ENCODE measurements at regions not wholly inside any gene's neighbourhood (a gene's known extent, or its start where the extent isn't known, plus 50 kb on each side); places are given as distances from the start of the nearest gene placed in this dataset.
"Not testable (repeated sequence)": the region's sequence is repeated elsewhere in the genome, so short reads cannot be mapped to it uniquely, and the experiment has no call there.

DNA sequence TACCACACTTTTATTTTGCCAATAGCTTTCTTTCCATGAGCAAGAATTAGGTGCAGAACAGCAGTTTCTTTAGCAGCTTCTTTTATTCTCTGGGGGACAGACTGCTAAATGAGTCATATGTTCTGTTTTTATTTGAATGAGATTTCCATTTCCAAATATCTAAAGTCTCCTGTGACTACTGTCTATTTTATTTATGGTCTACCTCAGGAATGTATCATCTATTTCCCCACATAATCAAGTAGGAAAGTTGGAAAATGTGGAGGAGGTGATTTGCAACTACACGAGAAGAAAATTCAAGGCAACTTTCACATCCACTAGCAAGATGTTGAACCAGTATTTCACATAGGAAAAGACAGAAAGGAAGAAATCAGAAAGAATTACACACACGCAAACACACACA lies 139.9 kb upstream of the MEX3C start:
- no peak for DNase-seq

DNA sequence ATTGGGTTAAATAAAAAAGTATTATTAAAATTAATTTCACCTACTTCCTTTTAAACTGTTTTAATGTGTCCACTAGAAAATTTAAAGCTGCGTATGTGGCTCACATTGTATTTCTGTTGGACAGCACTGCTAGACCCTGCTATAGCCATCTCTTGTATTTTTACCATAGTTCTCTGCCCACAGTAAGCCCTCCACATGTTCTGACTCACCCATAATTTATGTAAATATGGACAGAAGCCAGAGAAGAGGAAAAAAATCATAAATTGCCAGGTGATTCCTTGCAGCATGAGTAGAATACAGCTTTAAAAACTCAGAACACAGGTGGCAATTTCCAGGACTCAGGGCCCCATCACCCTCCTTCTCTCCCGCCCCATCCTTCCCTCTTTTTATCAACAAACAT lies 142.4 kb upstream of the MEX3C start:
- no peak for DNase-seq

DNA sequence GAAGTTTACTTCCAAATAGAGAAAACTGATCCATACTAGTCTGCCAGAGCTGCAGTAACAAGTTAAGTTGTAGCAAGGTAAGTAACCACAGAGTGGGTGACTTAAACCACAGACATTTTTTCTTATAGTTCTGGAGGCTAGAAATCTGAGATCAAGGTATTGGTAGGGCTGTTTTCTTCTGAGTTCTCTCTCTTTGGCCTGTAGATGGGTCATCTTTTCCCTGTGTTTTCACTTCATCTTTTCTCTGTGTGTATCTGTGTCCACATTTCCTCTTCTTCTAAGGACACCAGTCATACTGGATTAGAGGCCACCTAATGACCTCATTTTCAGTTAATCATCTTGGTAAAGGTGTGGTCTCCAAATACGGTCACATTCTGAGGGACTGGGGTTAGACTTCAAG lies 142.9 kb upstream of the MEX3C start:
- no peak for DNase-seq

DNA sequence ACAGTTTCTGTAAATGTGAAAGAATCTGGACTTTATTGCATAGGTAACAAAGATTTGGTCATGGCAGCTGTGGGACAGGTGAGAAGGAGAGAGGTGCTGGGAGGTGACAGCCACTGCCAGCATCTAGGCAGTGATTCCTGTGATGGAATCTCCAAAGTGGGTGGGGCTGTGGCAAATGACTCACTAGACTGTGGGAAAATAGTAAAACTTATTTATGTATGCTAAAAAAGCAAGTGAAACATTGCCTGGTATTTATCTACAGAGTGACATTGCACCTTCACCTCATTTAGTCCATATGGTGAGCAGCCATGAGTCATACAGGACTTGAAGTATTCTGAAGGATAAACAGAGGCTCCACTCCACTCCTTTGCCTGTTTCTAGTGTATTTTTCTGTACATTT lies 145.3 kb upstream of the MEX3C start:
- DNase-seq: no peak

DNA sequence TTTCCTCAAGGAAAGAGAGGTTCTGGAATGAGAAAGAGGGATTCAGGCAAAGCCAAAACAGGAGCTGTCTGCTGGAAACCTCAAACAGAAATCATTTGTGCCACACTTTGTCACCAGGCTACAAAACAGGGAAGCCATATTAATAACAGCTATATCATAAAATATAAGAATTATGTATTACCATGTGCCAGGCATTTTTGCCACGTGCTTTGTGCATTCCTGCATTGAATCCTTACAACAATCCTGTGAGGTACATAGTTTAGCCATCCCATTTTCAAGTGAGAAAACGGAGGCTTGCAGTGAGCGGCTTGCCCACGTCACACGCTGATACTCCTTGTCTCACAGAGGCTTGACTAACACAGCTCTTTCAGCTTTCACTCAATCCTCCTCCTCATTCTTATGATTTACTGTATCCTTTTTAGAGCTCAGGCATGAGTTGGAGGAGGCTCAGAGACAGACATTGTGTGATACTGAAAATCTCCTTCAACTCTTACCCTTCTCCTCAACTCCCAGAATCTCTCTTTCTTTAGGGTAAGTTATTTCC lies 148.4 kb upstream of the MEX3C start:
- DNase-seq: no peak

DNA sequence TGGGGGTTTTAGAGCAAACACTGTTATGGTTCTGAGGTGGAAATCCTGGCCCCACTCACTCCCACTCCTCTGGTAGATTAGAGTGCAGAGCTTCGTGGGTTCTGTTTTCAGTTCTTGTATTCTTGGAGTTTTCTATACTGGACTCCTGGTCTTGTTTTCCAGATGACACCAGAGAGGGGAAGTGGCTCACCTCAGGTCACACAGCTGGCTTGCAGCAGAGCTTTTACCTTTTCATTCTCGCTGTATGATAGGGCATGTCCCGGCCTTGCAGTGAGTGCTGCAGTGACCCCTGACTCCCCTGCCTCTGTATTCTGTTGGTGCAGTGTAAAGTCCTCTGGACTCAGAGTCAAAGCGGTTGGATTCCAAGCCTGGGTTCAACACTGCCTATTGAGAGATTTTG lies 148.9 kb upstream of the MEX3C start:
- no peak for DNase-seq

DNA sequence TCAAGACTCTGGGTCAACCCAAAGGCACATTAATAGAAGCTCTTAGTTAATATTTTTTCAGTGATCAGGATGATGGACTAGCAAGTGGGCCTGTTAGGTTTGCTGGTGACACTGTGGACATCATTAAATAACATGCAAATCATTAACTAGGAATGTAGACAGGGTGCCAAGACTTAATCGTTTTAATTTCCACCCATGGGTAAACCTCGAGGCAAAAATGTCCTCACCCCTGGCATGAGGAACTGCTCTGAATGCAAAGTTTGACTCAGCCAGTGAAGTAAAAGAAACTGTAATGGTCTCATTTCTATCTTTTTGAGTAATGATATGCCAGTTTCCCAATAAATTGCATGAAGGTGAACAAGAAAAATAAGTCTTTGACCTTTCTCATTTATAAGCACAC lies 152.6 kb upstream of the MEX3C start:
- DNase-seq: no peak

DNA sequence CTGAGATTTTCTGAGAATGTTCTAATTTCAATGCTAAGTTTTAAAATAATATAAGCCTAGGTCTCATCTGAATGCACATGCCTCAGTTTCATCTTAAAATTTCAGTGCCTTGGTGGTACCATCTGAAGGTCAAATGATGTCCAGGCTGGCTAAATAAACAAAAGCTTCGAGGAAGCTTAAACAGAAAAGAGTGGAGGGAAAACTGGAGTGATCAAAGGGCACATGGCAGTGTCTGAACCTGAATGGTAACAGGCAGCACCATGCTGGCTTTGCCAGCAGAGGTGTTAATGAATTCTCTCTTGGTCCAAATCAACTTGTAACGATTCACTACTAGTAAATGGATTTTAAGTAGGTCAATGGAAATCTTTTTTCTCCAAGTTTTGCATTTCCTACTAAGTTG lies 158.4 kb upstream of the MEX3C start:
- DNase-seq: no peak

DNA sequence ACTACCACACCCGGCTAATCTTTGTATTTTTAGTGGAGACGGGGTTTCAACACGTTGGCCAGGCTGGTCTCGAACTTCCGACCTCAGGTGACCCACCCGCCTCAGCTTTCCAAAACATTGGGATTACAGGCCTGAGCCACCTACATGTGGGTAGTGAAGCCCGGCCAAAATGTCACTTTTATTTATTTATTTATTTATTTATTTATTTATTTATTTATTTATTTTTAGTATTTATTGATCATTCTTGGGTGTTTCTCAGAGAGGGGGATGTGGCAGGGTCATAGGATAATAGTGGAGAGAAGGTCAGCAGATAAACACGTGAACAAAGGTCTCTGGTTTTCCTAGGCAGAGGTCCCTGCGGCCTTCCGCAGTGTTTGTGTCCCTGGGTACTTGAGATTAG lies 162.8 kb upstream of the MEX3C start:
- DNase-seq: not testable (repeated sequence)

DNA sequence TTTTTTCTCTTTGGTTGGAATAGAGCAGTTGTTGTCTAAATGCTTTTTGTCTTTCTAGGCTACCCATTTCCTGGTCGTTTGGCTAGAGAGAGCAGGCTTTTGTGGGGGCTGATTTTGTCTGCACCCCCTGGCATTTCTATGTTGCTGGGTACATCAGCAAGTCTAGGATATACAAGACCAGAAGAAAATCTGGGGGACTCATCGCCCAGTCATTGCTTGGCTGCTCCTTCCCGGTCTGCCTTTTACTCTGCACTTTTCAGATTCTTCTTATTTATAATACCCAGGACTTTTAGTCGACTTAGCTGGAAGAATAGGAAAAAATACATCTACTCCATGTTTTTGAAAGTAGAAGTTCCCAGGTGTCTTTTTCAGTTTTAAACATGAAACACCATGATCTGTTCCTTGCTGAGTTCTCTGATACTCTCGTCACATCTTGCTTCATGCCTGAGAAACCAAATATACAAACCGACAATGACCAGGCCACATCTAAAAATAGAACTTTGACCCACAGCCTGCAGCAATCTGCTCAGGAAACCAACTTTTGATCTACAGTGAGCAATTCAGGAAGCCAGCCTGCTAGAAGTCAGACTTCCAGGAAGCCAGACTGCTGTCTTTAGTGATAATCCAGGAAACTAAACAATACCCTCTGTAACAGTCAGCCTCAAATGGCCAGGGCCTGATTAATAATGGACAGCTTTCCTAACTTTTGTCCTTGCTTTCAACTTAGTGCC lies 163.8 kb upstream of the MEX3C start:
- DNase-seq: no peak

DNA sequence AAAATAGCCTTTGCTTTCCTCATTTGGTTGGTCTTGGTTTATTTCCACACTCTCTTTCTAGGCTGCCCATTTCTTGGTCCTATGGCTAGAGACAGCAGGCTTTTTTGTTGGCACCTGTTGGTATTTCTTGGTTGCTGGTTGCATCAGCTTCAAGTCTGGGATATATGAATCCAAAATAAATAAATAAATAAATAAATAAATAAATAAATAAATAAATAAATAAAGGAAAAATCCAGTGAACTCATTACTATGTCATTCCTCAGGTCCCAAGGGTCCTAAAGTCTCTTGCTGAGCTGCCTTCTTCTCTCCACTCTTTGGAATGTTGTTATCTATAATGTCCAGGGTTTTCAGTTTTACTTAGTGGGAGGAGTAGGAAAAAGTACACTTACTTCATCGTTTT lies 165.9 kb upstream of the MEX3C start:
- no peak for DNase-seq

DNA sequence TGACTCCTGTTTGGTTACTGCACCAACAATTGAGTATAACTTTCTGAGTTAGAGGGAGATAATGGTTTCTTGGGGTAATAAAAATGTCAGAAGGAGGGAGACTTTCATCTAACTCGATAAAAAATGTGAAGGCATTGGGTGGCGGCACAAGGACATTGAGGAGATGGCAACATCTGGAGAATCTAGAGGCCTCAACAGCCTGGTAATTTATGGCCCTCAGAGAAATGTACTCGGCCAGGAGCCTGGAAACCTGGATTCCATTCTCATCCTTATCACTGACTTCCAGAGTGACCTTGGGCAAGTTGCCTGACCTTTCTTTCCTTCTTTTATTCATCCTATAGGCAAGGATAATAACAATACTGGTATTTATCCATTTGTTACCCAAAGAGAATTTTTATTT lies 173.5 kb upstream of the MEX3C start:
- no peak for DNase-seq

DNA sequence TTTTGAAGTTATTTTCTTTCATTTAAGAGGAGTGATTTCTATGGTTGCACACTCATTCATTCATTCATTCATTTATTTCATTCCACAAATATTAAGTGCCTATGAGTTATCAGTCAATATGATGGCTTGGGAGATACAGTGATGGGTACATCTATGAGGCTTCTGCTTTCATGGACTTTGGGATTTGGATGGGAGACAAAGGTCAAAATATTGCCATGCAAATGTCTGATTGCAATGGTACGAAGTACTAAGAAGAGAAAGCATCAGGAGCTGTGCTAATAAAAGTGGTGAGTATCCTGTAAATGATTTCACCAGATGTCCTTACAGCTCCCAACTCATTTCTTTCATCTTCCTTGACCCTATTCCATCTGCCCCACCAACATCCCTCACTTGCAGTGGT lies 174.4 kb upstream of the MEX3C start:
- no peak for DNase-seq

DNA sequence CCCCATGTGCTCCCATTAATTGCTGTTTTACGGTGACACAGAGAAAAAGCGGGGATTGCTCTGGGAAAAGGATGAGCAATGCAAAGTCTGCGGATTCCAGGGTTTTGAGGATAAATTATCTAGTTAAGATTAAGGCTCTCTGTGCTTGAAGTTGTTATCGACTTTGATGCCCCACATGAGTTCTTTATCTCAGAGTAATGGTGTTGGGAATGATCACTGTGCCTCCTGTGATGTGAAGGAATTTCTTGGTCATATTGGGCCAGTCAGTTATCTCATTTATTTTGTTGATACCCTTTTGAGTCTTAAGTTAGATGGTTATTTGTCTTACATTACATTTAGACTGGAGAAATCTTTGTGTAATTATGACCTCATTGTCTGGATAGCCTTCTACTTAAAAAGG lies 184.6 kb upstream of the MEX3C start:
- DNase-seq: no peak

DNA sequence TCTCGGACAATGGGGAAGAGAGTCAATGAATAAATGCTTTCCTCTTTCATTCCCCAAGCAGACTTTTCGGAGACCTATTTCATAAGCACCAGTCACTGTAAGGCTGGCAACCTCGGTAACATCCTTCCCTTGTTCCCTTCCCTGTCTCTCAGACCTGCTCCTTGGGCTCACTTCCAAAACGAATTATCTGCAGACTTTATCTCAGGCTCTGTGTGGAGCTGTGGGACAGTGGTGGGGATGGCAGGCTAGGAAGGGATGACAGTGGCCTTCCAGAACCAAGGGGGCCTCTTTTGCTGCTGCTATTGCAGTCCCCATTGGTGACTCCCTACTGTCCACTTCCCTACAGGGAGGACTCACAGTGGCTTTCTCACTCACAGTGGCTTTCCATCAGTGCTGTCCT lies 185.6 kb upstream of the MEX3C start:
- no peak for DNase-seq

DNA sequence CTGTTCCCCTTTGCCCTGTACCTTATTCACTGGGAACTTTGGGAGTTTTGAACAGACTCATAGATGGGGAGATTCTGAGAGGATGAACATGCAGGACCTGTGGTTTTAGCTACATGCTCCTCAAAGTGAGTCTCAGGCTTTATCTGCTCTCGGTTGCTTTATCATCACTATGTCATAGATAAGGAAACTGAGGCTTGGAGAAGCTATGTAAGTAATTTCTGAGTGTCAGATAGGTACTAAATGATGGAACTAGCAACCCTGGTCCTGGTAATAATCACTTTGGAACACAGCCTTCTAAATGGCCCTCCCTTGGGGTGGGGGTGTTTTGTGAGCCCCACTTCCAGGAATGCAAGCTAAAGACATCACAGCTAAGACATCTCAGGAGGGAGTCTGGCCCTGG lies 186.2 kb upstream of the MEX3C start:
- DNase-seq: no peak

DNA sequence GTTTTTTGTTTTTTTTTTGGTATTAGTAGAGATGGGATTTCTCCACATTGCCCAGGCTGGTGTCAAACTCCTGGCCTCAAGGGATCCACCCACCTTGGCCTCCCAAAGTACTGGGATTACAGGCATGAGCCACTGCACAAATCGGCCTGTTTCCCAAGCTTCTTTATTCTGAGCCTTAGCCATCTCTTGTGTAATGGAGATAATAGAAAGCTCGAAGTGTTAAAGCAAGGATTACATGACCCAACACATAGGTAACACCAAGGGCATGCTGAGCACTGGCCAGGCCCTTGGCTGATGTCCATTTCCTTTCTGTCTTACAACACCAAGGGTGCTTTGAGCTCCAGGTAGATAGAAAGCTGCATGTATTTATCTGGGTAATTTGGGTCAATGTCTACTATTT lies 187.8 kb upstream of the MEX3C start:
- no peak for DNase-seq

DNA sequence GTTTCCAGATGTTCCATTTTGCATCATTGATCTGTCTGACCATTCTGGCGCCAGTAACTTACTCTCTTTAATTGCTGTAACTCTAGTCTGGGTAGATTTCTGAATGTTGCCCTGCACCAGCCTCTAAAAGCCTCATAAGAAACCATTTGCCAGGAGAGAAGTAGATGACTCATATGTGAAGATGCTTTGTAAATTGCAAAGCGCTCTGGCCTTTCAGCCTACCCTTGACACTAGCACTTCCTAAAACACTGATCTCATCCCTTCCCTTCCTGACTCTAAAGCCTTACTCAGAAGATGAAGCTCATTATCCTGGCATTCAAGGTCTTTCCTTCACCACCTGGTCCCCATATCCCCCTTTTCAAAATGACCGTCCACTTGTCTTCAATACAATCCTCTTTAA lies 193.2 kb upstream of the MEX3C start:
- no peak for DNase-seq

DNA sequence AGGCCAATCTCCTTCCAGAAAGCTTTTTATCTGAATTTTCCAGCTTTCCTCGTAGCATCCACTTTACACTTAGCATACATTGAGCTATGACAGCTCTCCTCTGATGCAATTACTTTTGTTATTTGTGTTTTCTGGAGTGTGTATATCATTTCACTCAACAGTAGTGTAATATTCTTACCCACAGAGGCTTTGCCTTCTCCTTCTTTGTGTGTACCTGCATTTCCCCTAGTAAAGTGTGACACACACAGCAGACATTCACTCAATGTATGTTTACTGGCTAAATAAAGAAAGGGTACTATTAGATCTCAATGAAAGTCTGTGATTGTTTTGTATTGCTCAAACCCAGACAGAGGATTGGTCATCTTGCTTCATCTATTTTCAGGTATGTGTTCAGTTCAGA lies 193.7 kb upstream of the MEX3C start:
- no peak for DNase-seq

DNA sequence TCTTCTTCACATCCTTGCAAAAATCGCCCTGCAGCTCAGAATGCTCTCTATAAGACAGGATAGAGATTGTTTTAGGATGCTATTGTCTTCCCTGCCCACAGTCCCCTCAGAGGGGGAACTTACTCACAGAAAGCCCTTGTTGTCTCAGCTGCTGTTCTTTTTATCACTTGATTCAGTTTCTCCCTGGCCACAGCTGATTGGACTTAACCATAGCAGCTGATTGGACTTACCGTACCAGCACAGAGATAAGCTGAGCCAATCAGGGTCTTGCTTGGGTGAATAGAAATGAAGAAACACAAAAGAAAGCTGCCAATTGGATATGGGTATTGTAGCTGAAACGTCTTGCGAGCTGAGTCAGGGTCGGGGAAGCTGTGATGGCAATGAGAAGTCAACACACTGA lies 194.2 kb upstream of the MEX3C start:
- DNase-seq: no peak

DNA sequence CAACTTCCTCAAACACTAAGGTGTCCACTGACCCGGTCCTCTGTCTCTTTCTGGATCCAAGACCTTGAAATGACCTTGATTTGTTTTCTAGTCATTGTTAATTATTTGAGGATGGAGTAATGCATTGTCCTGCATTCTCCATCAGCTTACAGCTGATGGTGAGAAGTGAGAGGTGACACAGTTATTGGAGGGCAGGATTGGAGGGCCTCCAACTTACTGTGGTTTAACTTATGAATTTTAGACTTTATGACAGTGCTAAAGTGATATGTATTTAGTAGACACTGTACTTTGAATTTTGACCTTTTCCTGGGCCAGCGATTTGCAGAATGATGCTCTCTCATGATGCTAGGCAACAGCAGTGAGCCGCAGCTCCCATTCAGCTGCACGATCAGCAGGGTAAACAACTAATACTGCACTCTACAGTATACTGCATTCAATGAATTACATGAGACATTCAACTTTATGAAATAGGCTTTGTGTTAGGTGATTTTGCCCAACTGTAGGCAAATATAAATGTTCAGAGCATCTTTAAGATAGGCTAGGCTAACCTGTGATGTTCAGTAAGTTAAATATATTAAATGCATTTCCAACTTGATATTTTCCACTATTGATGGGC lies 200.0 kb upstream of the MEX3C start:
- no peak for DNase-seq

DNA sequence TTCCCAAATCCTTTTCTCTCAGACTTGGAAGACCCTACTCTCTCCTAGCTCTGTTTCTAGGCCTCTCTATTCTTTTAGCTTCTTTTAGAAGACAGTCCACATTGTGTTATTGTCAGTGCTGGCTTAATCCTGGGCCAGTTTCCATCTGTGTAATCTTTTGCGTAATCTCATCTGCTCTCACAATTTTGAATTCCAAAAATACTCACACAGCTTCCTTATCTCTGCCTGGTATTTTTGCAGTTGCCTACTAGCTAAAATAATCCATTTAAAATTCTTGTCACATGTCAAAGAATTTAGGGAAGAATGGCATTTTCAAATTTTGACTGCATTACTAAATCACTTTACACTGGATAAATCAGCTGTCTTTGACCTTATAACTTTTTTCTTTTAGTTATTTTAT lies 200.6 kb upstream of the MEX3C start:
- no peak for DNase-seq

DNA sequence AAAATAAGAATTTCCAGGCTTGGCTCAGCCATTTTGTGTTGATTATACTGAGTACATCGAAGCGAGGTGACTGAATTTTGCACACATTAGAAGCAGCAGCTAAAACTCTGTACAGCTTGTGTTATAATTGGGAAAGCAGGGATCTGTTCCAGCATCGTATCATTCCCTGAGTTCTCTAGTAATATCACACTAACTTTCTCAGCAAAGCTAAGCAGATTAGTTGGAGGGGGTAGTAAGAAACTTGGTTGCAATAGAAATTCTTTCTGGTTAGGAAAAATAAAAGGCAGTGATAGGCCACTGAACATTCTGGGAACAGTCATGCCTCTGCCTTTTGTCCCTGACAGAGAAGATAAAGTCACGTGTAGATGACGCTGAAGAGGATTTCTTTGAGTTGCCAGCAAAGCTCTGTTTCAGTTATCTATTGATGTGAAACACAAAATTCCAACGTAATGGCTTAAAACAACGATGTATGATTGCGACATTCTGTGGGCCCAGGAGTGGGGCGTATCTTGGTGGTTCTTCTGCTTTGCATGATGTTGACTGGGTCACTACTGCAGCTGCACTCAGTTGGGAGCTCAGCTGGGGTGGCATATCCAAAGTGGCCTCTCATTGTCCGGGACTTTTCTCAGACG lies 202.1 kb upstream of the MEX3C start:
- no peak for DNase-seq

DNA sequence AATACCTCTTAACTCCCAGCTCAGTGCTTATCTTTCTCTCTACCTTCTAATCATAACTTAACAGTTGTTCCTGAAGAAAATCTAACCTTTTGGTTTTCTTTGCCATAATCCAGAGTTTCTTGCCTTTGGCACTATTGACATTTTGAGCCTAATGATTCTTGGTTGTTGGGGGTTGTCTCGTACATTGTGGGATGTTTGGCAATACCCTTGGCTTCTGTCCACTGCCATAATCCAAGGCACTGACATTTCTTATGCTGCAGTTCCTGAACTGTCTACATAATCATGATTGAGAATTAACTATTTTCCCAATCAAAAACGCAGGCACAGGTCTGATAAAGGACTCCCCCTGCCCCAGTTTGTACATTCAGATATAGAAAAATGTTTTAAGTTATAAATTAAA lies 203.2 kb upstream of the MEX3C start:
- DNase-seq: no peak

DNA sequence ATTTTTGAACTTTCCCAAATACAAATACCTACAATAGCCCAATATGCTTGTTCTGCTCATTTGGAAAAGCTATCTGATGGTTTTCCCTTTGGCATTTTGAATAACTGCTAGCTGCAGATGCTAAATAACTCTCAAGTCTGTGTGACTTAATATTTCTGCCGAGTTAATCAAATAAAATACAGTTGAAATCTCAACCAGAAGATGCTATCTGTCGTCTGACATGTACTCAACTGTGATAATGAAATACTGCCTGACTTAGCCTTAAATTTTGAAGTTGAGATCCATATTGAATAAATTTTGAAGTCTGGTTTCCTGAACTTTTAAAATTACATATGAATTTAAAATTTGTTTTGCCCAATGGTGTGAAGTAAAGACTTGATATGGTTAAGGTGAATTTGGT lies 204.4 kb upstream of the MEX3C start:
- no peak for DNase-seq

Data from NCI-H1436 treated with DMSO at 0.1 percent for 48 hours (cell line).